Mucosa of gallbladder (tissue), 1 donor: ENCODE measurements at regions not wholly inside any gene's neighbourhood (a gene's known extent, or its start where the extent isn't known, plus 50 kb on each side); places are given as distances from the start of the nearest gene placed in this dataset.
"Not testable (repeated sequence)": the region's sequence is repeated elsewhere in the genome, so short reads cannot be mapped to it uniquely, and the experiment has no call there.

Experiments used
- DNase-seq: peaks from one replicate; pipeline ENCODE4 v3.0.0-alpha.2; 2020; ENCODE audit warnings: low spot score
- donor health status: DM: no; HTN: no; CAD: no.

DNA sequence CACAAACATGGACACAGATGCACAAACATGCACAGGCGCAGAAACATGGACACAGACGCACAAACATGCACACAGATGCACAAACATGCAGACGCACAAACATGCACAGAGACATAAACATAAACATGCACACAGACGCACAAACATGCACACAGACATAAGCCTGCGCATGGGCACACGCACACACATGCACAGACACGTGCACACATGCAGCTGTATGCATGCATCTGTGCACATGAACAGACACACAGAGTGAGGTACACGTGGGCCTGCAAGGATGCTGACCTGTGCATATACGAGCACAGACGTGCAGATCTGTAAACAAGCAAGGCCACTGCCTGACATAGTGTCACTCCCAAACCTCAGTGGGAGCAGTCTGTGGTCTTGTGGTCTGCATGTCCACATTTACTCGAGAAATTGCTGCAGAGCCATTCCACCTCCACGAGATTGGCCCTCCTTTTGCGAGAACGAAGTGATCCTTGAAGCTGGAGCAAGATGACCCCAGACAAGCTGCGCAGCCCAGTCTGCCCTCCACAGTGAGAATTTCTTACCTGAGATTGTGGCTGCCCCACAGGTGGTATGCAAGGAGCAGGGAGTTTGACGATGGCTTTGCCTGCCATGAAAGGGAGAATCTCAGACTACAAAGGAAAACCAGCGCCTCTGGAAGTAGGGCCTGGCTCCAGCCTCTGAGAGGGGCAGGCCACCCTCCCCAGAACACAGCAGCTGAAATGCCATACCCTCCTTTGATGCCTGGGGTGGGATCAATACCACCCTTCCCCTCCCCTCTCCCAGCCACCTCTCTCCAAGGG, 299.9 kb downstream of the BRD1 start:
- DNase-seq = no peak

DNA sequence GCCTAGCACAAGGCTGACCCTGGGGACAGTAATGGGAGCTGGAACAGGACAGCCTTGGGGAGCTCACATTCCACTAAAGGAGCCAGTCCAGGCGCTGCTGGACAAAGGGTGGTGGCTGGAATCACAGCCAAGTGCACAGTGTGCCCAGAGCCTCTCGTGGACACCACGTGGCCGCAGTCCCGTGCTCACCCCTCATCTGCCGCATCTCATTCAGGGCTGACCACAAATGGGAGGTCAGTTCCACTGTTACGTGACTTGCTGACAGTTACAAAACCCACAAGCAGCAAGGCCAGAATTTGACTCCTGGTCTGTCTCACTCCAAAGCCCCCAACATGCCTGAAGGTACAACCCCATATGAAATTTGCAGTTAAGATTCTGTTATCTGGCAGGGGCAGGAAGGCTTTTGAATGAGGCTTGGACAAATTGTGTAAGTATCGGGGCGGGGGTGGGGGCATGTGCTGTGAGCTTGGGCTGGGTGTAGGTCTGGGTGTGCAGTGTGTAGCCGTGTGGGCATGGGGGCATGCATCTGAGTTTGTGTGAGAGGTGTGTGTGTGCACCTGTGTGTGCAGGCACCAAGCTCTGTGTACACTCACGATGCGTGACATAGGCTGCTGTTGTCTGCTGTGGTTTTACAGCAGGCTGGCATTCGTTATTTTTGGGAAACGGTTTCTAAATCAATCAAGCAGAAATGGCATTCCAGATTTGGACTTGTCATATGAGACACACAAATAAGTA, 301.7 kb downstream of the BRD1 start:
- no peak for DNase-seq

DNA sequence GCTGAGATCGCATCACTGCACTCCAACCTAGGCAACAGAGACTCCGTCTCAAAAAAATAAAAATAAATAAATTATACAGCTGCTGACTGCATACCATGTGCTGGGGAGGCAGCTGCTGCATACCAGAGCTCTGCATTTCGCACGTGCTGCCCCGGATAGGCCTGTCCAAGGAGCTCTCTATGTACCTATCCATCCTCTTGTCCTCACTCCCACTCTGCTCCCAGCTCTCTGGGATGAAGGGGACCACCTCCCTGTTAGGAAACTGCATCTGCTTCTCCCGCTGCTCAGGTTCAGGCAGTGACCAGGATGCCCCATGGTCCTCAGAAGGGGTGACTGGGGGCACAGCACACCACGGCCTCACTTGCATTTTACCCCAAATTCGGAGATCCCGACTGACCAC, 302.3 kb downstream of the BRD1 start:
- no peak for DNase-seq

DNA sequence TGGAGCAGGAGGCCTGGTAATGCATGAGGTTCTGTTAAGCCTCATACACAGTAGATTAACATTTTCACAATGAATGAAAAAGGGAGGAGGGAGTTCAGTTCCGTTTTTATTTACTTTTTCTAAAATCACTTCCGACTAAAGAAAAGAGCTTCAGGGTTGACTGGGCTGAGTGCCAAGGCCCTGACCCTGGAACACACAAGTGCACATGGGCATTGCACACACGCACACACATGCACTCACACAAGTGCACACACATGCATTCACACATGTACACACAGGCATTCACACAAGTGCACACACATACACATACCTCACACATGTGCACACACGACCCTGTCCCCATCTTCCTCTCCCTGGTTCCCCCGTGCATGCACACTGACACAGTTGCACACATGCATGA, 303.3 kb downstream of the BRD1 start:
- DNase-seq = no peak

DNA sequence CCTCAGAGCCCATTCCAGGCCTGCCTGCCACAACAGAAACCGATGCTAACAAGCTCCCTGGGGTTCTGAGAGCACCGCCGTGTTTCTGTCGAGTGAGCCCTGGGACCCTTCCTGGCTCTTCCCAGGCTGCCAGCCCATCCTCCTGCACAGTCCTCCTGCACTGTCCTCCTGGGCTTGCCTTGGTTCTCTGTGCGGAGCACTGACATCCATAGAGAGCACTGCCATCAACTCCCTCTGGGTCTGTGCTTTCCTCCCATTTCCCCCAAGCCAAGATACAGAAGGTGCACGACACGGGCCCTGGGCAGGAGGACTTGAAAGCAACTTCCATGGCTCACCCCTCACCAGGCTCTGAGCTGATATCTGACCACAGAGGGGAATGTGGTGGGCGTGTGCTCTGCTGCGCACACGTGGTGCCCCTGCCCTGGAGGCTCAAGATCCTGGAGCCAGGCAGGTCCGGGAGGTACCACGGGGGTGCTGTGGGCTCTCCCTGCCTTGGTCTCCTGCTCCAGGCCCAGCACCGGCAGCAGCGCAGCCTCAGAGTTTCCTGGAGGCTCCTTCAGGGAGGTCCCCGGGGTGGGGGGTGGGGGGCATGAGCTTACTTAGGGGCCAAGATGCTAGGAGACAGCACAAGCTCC, 304.2 kb downstream of the BRD1 start:
- no peak for DNase-seq

DNA sequence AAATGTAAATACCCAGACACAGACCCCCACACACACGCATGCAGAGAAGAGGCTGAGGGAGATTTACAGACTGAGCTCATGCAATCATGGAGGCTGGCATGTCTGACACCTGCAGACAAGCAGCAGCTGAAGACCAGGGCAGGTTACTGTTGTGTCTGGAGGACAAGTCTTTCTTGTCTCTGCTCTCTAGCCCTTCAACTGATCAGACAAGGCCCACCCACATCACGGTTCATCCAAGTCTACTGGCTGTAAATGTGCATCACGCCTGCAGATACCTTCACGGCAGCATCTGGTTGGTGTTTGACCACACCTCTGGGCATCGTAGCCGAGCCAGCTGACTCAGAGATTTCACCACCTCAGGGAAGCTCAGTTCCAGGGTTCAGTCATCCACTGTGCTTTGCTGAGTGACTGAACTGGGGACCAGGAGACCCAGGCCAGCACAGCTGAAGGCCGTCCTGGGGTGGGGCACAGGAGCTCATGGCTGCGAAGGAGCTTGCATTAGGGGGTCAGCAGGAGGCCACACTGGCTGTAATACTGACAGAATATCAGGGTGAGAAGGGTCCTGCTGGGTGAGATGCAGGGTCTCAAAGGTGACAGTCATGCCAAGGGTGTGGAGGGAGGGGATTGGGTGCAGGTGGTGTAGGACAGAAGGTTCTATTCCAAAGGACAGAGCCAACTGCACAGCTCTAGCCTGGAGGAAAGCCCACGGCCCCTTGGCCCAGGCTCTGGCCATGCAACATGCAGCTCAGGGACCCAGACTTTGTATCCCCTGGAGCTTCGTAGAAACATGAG, 304.9 kb downstream of the BRD1 start:
- DNase-seq = no peak

DNA sequence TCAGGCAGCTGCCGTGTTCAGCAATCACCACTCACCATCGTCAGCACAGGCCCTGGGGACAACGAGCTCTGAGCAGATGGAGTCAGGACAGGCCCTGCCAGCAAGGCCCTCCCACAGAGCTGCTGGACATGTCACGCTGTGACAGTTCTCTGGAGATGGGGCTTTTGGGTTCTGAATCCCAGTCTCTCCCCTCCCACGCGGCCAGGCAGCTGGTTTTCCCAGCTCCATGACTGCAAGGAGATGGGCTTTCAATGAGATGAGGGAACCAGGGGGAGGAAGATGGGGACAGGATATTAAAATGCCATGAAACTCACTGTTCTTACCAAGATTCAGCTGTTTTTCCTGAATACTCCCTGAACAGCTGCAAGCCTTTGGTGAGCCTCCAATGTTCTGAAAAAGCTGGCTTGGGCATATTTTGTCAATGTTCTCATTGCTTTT, 305.9 kb downstream of the BRD1 start:
- no peak for DNase-seq

DNA sequence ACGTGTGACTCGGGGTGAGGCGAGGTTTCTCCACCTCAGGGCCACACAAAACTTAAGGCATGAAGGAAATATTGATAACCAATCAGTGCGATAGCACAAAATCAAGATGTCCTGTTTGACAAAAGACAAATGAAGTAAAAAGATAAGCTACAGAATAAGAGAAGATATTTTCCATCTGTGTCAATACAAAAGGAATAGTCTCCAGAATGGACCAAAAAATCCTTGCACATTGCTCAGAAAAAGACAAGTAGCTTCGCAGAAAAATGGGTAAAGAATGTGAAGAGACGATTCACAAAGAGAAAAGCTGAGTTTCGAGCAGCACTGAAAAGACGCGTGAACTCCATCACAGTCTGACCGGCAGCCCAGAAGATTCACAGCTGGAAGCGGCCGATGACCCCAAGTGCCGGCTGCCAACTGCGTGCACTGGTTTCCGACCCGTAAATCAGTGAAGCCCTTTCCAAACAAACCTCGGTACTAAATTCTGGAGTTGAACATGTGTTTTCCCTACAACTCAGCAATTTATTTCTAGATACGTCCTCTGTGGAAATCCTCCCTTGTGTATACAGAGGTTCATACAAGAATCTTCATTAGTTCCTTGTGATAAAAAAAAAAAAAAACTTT, 308.4 kb downstream of the BRD1 start:
- DNase-seq = no peak

DNA sequence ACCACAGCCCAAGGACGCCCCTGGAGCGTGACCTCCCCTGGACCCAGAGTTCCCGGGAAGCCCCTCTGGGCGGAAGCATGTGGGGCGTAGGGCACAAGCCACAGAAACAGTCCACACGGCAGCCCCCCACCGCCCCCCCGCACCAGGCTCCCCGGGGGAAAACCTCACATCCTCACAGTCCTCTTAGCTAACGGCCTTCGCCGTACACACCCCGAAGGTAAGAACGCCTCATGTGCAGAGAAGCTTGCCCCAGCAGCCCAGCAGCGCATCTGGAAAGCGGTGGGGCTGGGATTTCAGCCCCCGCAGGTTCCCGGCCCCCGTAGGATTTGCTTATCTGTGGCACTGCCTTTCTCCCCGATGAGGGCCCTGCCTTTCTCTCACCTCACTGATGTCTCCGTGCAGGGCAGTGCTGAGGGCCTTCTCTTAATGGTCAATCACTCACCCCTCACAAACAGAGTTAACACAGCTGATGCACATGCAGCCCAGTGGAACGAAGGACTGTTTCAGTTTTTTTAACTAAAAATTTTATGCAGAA, 309.2 kb downstream of the BRD1 start:
- no peak for DNase-seq

DNA sequence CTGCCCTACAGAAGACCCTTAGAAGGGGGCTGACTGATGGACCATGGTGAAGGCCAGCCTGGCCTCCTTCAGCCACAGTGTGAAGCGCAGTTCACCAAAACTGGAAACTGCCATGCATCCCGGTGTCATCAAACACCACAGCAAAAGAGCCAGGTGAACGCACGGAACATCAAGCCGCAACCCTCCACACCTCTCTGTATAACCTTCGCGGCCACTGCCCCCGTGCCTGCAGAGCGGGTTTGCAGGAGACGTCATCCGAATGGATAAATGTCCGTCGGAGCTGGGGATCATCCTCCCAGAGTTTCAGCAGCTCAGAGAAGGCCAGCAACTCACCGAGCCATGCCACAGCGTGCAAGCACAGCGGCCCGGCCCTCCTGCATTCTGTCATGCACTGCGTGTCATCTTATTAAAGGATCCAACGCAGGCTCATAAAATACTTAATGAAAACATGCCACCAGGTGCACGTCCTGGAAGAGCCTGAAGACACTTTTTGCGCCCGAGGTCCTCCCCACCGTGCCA, 309.9 kb downstream of the BRD1 start:
- DNase-seq = no peak

DNA sequence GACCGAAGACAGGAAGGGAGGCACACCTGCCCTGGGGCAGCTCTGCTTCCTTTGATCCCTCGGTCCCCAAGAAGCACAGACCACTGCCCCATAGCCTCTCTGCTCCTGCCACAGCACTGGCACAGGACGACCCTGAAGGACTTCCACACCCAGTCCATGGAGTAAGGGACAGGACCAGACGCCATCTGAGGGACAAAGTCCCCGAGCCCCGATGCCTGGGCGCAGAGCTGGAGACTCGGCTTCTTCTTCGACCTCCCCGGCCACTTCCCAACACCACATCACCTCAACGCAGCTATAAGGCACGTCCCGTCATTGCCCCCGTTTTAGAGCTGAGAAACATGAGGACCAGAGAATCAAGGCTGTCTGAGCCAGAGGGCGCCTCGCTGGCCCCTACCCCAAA, 310.5 kb downstream of the BRD1 start:
- DNase-seq = no peak

DNA sequence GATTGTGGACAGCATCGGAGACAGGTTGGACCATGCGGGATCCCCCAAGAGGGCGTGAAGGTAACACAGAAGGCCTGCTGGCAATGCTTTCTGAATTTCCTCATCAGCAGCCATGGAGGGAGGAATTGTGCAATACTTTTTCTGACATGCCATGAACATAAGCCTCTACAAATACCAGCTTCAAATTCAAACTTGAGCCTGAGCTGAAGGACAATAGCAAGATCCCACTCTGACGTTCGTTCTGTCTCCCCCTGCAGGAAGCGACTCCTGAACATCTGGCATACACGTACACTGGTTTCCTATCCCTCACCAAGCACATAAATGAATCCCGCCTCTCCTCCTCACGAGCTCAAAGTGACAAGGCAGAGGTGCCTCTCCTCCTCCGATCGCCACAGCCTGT, 312.2 kb downstream of the BRD1 start:
- DNase-seq = no peak

DNA sequence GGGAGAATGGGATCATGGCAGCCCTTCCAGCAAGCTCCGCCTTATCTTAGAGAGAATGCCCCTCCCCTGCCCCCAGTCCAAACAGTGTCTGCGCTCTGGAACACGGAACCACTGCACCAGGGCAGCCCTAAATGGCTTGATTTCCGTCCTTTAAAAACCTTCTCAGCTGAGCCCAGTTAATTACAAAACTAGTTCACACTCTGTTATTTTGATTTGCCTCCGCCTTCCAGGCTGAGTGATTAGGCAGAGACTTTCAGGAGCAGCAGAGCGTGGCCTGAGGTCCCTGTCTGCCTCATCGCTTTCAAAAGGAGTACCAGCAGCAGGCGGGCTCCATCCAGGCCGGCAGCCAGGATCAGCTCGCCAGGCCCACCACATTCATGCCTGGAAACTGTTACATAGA, 313.0 kb downstream of the BRD1 start:
- no peak for DNase-seq

DNA sequence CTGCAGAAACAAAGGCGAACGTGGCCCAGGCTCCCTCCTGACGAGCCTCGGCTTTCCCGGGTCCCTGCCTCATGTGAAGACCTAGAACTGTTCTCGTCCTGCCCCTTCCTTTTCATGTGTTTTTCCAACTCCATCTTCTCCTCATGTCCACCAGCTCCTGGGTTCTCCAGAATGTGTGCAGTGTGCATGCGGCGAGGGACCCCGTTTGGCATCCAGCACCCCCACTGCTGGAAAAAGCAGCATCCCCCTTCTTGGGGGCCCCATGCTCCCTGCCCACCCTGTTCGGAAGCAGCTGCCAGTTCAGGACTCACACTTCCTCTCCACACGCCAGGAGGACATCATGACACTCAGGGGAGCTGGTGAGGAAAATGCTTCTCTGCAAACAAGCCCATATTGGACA, 313.5 kb downstream of the BRD1 start:
- no peak for DNase-seq

DNA sequence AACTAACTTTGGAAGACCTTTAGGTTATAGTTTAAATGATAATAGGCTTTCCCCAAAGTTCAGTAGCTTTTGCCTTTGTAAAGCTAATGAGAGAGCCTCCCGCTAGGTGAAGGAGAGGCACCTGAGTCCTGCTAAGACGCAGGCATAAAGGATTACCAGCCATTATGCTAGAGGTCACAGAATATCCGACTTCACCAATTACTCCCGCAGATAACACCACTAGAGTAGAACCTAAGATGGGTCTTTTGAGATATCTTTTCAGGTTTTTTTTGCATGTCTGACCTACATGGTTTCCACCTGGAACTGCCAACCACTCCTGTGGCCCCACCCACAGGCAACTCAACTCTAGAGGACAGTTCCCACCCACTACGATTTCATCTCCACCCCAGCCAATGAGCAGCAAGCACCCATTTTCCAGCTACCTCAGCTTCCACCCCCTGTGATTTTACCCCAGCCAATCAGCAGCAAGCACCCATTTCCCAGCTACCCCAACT, 314.3 kb downstream of the BRD1 start:
- no peak for DNase-seq

DNA sequence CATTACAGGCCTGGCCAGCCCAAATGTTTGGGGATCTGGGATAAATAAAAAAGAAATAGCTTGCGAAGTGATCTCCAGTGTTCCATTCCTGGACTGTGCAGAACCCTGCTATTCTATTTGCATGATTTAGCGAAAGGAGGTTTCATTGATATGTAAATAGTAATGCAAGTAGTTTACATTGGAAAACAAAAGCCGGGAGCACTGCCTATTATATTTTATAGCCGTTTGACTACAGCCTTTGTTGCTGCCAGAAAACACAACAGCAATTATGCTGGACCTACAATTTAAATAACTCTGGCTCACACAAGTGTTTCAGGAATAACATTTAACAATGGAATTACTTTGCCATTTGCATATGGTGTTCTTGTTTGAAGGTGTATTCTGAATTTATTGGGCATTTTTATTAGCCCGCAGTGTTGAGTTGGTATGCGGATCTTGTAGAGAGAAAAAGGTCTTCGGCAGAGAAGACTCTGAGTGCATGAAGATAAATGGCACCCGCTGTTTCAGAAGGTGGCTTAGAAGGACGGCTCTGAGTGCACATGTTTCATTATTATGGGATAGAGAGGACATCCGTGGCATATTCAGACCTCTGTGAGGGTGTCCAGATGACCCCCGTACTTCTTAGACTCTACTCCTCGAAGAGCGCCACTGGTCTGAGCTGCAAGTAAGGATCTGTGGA, 315.0 kb downstream of the BRD1 start:
- no peak for DNase-seq

DNA sequence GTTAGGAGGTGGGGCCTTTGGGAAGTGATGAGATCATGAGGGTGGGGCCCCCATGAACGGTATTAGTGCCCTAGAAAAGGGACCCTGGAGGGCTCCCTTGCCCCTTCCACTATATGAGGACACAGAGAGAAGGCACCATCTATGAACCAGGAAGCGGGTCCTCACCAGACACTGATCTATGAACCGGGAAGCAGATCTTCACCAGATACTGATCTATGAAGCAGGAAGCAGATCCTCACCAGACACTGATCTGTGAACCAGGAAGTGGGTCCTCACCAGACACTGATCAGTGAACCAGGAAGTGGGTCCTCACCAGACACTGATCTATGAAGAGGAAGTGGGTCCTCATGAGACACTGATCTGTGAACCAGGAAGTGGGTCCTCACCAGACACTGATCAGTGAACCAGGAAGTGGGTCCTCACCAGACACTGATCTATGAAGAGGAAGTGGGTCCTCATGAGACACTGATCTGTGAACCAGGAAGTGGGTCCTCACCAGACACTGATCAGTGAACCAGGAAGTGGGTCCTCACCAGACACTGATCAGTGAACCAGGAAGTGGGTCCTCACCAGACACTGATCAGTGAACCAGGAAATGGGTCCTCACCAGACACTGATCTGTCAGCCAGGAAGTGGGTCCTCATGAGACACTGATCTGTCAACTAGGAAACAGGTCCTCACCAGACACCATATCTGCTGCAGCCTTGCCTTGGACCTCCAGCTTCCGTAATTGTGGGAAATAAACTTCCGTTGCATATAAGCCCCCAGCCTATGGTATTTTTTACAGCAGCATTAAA, 316.1 kb downstream of the BRD1 start:
- not testable (repeated sequence) for DNase-seq

DNA sequence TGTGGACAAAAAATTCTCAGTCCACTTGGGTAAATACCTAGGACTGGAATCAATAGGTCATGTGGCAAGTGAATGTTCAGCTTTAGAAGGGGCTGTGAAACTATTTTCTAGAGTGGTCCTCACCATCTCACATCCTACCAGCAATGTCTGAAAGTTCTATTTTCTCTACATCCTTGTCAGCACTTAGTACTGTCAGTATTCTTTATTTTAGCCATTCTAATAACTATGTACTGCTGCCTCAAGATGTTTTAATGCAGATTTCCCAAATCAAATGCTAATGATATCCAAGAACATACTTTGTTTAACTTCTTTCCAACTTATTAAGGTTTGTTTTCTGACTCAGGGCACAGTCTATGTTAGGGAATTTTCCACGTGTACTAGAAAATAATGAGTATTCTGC, 317.0 kb downstream of the BRD1 start:
- no peak for DNase-seq

DNA sequence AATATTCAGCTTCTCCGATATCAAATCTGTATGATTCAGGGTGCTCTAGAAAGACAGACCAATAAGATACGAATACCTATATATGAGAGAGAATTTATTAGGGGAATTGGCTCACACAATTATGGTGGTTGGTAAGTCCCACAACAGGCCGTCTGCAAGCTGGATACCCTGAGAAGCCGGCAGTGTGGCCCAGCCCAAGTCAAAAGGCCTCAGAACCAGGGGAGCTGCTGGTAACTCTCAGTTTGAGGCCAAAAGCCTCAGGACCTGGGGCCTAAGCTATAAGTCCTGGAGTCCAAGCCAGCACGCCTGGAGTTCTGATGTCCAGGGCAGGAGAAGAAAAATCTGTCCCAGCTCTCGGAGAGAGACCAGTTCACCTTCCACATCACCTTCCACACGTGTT, 318.7 kb downstream of the BRD1 start:
- no peak for DNase-seq

DNA sequence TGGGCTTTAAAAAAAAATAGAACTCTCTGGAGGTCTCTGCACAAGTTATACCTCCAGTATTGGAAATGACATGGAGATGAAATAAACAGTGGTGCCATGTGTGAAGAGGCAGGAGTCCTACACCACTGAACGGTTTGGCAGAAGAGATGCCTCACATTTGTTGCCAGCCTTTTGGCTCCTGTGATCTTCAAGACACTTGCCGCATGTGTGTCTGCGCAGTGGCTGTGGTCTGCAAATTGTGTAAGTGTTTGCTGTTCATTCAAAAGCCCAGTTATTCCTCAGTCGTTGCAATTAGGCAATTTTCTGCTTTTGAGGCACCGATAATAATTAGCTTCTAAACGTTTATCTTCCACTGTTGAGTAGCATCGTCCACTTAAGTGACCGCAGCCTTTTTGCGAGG, 319.1 kb downstream of the BRD1 start:
- DNase-seq = no peak
